GM12873 (cell line): ENCODE measurements at regions not wholly inside any gene's neighbourhood (a gene's known extent, or its start where the extent isn't known, plus 50 kb on each side); places are given as distances from the start of the nearest gene placed in this dataset.

Experiments
- TF ChIP-seq, protein P1 (sequence below): IDR thresholded peaks from 2 replicates; pipeline ENCODE4 v1.5.1; 2012; ENCODE audit warnings: low read depth, mild to moderate bottlenecking, moderate library complexity, low read length, control low read depth; ENCODE audit not compliant: insufficient read depth; ENCODE audit errors: missing control alignments

DNA sequence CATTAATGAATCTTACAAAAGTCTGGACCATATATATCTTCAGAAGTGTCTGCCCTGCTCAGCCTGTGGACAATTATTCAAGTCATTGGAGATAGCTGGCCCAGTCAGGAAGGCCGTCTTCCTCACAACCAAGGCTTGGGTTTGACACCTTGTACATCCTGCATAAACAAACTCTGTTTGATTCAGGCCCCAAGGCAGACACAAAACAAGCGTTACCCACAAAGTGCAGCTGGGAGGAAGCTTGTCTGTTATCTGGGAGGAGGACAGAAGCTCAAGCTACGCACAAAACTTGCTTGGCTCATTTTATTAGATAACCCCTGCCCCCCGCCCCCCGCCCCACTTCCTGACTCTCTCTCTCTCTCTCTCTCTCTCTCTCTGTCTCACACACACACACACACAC is 166.9 kb upstream of the WDR11 start:
- TF ChIP-seq, protein P1, sequence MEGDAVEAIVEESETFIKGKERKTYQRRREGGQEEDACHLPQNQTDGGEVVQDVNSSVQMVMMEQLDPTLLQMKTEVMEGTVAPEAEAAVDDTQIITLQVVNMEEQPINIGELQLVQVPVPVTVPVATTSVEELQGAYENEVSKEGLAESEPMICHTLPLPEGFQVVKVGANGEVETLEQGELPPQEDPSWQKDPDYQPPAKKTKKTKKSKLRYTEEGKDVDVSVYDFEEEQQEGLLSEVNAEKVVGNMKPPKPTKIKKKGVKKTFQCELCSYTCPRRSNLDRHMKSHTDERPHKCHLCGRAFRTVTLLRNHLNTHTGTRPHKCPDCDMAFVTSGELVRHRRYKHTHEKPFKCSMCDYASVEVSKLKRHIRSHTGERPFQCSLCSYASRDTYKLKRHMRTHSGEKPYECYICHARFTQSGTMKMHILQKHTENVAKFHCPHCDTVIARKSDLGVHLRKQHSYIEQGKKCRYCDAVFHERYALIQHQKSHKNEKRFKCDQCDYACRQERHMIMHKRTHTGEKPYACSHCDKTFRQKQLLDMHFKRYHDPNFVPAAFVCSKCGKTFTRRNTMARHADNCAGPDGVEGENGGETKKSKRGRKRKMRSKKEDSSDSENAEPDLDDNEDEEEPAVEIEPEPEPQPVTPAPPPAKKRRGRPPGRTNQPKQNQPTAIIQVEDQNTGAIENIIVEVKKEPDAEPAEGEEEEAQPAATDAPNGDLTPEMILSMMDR = no peak

DNA sequence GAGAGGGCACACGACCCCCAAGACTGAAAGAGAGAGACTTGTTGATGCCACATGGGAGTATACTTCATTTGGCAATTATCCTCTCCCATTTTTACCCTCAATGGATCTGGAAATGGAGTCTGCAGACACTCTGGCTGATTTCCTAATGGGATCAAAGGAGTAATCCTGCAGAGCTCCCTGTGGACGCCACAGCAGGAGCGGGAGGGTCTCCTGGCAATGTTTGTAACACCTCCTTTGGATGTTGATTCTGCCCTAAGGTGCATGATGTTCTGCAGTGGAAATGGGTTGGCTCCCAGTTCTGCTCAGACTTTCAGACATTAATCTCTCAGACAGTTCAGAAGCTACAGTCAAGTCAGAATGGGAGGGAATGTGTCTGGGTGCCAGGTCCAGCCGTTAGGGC is 166.0 kb upstream of the WDR11 start:
- TF ChIP-seq, protein P1 = no peak

DNA sequence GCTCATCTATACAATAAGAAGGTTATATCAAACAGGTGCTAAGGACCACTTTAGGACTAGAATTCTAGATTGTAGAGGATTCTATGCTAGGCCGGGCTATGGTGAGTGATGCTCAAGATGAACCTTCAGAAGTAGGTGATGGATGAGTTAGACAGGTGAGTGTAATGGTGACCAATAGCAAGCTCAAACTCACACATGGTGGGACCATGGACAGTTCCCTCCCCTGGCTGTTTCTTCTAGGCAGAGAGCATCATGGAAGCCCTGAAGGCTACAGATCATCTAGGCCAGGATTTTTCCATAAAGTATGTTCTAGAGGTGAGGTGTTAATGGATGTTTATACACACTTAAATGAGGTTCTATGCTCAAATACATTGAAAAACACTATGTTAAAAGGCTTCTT is 162.2 kb upstream of the WDR11 start:
- TF ChIP-seq, protein P1 = no peak

DNA sequence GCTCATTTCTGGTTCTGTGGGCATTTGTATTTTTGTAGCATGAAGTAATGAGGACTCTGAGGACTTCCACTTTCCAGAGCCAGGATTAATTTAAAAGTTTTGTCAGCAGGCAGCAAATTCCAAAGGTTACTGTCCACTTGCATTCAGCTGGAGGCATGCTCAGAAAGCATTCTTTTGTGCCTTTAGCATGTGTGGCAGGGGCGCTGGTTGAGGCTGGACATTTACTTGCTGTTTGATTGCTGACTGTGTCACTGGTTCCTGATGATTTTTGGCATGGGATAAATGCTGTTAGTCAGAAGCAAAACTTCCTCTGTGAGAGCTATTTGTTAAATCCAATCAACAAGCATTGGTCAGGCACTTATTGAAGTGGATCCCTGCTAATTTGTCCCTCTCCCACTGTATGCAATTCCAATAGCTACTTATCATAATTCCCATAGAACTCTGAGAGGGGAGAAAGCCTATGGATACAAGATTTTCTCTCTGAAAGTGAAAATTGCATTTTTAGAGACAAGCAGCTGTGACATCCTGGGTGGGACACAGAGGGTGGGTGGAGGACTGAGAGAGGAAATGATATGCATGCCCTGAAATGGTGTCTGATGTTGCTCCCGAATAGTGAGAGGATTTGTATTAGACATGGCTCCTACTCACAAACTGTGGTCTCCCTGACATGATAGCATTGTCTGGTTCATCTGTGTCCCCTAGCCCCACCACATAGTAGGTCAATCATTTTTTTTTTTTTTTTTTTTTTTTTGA is 161.2 kb upstream of the WDR11 start:
- TF ChIP-seq, protein P1 = no peak

DNA sequence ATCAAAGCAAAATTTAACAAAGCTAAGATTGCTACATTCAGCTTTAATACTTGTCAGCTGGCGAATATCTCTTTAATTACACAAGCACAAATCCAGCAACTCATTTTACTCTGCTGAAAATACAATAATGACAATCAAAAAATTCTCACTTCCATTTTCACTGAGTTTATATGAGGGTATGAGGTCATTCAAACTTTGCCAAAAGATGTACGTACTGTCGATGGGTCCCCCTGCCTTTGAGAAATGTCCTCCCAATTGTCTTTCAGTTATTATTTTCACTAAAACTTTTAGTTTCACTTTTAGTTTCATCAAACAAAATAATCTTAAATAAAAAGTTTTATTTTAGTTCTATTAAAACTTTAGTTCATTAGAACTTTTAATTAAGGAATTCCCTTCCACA is 159.5 kb upstream of the WDR11 start:
- TF ChIP-seq, protein P1 = no peak

DNA sequence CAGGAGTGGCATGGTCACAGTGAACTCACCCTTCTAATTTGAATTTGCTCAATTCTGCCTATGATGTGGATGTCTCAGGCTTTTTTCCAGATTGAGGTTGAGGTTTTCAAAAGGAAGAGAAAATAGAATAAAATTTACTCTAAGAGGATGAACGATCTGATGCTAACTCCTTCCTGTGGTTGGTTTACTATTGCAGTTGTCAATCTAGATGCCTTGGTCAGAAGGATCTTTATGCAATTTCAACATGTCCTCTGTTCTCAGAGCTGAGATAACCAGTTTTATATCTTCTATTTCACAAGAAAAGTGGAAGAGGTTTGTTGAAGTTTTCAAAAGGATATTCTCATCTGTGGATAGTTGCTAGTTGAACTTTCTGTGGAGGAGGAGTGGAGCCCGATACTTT is 150.7 kb upstream of the WDR11 start:
- TF ChIP-seq, protein P1 = no peak

DNA sequence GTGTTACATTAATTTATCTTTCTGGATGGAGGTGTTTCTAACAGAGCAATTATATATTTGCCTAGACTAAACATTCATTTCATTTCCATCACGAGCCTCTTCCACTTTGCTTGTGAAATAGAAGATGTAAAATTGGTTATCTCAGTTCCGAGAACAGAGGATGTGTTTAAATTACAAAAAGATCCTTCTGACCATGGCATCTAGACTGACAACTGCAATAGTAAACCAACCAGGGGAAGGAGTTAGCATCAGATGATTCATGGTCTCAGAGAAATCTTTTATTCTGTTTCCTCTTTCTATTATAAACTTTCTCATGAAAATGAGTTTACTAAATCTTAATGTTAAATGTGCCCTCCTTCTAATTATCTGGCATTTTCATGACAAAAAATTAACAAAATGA is 149.8 kb upstream of the WDR11 start:
- TF ChIP-seq, protein P1 = no peak
